ENCODE measurements at regions not wholly inside any gene's neighbourhood (a gene's known extent, or its start where the extent isn't known, plus 50 kb on each side); places are given as distances from the start of the nearest gene placed in this dataset.

GRCh38 chr13:90104764-90105163 lies 1242.7 kb upstream of the MIR17HG start:
- POLR2A ChIA-PET: no interaction called here
- TF ChIP-seq CTCF (IDR thresholded peaks at IDR 0.05; ENCODE audit: low read depth, low read length): no peak
- no peak overlapping the region for H3K4me3 ChIP-seq (ENCODE audit: low read depth, low read length)
- no peaks in the 10 kb centered on the region for H3K27me3 ChIP-seq (ENCODE audit: control insufficient read depth, insufficient read depth, low read length)
- CTCF ChIA-PET: no interaction called here
- DNase-seq (ENCODE audit: low read depth, low spot score): no peak
- H3K9me3 ChIP-seq (ENCODE audit: control insufficient read depth, insufficient read depth, low read length): peaks cover 9% of the 10 kb centered on the region; the same call in 1 of the 2 replicates
- no peak overlapping the region for H3K27ac ChIP-seq (ENCODE audit: low read depth, low read length)

DNA sequence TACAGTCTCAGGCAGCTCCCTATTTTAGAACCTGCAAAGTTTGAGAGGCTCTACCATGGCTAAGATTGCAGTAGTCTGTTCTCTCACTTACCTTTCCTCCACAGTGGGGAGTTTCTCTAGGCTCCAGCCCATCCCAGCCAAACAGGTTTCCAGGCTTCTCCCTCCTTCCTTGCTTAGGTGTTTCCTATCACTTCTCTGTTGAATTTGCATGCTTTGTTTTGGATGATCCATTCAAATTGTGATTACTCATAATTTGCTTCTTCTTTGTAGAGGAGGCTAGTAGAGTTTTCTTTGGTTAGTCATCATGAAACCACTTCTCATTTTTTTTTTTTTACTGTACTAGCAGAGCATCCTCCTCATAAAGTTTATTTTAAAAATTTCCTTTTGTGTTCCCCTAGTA lies 1242.2 kb upstream of the MIR17HG start:
- no peak for DNase-seq (ENCODE audit: low read depth, low spot score)
- ChIA-PET CTCF (no interaction called here), POLR2A (no interaction called here)
- Histone ChIP-seq H3K27me3 (ENCODE audit: control insufficient read depth, insufficient read depth, low read length) (no peaks in the 10 kb centered on the region), H3K4me3 (ENCODE audit: low read depth, low read length) (no peak overlapping the region), H3K9me3 (ENCODE audit: control insufficient read depth, insufficient read depth, low read length) (peaks cover 9% of the 10 kb centered on the region; the same call in 1 of the 2 replicates), H3K27ac (ENCODE audit: low read depth, low read length) (no peak overlapping the region)
- no peak for TF ChIP-seq CTCF (IDR thresholded peaks at IDR 0.05; ENCODE audit: low read depth, low read length)

DNA sequence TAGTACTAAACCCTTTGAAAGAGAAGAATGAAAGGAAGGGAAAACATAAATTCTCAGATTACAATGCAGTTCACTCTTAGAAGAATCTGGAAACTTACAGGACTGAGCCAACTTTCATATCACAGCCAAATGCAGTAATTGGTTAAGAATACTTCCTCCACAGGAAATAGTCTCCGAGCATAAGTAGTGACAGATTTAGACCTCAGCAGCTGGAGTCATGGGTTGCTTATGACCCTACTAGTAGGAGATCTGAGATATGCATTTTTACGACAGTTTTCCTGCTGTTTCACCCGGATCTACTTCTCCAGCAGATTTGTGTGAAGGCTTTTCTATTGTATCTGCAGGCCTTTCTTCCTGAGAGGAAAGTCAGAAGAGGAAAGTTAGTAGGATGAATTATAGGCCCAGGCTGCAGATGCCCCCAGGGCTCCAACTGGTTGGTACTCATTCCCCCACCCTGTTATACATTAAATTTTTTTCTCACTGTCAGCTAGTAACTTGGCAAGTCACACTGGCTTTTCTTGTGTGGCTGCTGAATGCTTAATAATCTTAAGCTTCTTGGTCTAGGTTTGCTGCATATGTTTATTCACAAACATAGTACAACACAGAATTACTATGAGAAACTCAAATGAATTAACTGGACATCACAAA lies 1241.5 kb upstream of the MIR17HG start:
- Histone ChIP-seq H3K27me3 (ENCODE audit: control insufficient read depth, insufficient read depth, low read length) (no peaks in the 10 kb centered on the region), H3K9me3 (ENCODE audit: control insufficient read depth, insufficient read depth, low read length) (peaks cover 9% of the 10 kb centered on the region; the same call in 1 of the 2 replicates), H3K4me3 (ENCODE audit: low read depth, low read length) (no peak overlapping the region), H3K27ac (ENCODE audit: low read depth, low read length) (no peak overlapping the region)
- ChIA-PET CTCF (no interaction called here), POLR2A (no interaction called here)
- no peak for TF ChIP-seq CTCF (IDR thresholded peaks at IDR 0.05; ENCODE audit: low read depth, low read length)
- DNase-seq (ENCODE audit: low read depth, low spot score): no peak

- peaks cover 9% of the 10 kb centered on the region; the same call in 1 of the 2 replicates for H3K9me3 ChIP-seq (ENCODE audit: control insufficient read depth, insufficient read depth, low read length)
- no peaks in the 10 kb centered on the region for H3K27me3 ChIP-seq (ENCODE audit: control insufficient read depth, insufficient read depth, low read length)
- no peak for DNase-seq (ENCODE audit: low read depth, low spot score)
- POLR2A ChIA-PET: no interaction called here
- TF ChIP-seq CTCF (IDR thresholded peaks at IDR 0.05; ENCODE audit: low read depth, low read length): no peak
- no peak overlapping the region for H3K4me3 ChIP-seq (ENCODE audit: low read depth, low read length)
- CTCF ChIA-PET: no interaction called here
- no peak overlapping the region for H3K27ac ChIP-seq (ENCODE audit: low read depth, low read length)
Observed at GRCh38 chr13:90107661-90108060, 1239.8 kb upstream of the MIR17HG start.

DNA sequence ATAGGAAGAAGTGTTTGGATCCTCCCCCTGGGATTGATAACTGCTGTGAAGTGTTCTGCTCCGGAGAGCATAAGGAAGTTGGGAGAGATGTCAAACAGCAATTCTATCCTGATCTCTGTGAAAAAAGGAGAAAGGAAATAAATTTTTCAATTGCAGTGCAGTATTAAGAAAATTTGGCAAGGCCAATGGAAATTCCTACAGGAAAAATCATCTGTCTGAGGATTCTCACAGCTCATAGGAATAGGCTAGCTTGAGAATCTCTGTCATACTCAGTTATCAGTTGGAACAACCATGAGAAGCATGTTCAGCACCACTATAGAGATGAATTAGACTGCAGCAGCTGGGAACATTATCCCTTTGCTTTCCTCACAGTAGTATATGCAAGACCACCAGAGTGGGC lies 1238.9 kb upstream of the MIR17HG start:
- no peak overlapping the region for H3K27ac ChIP-seq (ENCODE audit: low read depth, low read length)
- H3K27me3 ChIP-seq (ENCODE audit: control insufficient read depth, insufficient read depth, low read length): no peaks in the 10 kb centered on the region
- ChIA-PET POLR2A (no interaction called here), CTCF (no interaction called here)
- DNase-seq (ENCODE audit: low read depth, low spot score): no peak
- H3K4me3 ChIP-seq (ENCODE audit: low read depth, low read length): no peak overlapping the region
- H3K9me3 ChIP-seq (ENCODE audit: control insufficient read depth, insufficient read depth, low read length): peaks cover 9% of the 10 kb centered on the region; the same call in 1 of the 2 replicates
- no peak for TF ChIP-seq CTCF (IDR thresholded peaks at IDR 0.05; ENCODE audit: low read depth, low read length)

All from AG04450 (cell line).